ENCODE measurements at regions not wholly inside any gene's neighbourhood (a gene's known extent, or its start where the extent isn't known, plus 50 kb on each side); places are given as distances from the start of the nearest gene placed in this dataset.
A peak's percentile ranks its signal among the peaks of the same experiment; 100 is the strongest.

GRCh38 chr10:71127773-71128172, 84.6 kb upstream of the UNC5B start:
- no peak for DNase-seq

- DNase-seq = peak in 1 of 2 donors; percentile 4
These were observed 83.9 kb upstream of the UNC5B start for GRCh38 chr10:71128311-71128980.

GRCh38 chr10:71131096-71131495, 81.3 kb upstream of the UNC5B start:
- DNase-seq = no peak

- DNase-seq = no peak
These were observed 80.8 kb upstream of the UNC5B start for GRCh38 chr10:71131508-71132088.

- DNase-seq = no peak
These were observed 80.0 kb upstream of the UNC5B start for GRCh38 chr10:71132321-71132810.

- DNase-seq = no peak
These were observed 78.4 kb upstream of the UNC5B start for GRCh38 chr10:71133710-71134686.

GRCh38 chr10:71134732-71135211, 77.6 kb upstream of the UNC5B start:
- DNase-seq = no peak

GRCh38 chr10:71135236-71135635, 77.1 kb upstream of the UNC5B start:
- DNase-seq = no peak

GRCh38 chr10:71136036-71136721, 76.2 kb upstream of the UNC5B start:
- no peak for DNase-seq

- DNase-seq = no peak
These were observed 74.7 kb upstream of the UNC5B start for GRCh38 chr10:71137701-71138100.

GRCh38 chr10:71138166-71138830, 74.1 kb upstream of the UNC5B start:
- DNase-seq = no peak

GRCh38 chr10:71141528-71141927, 70.8 kb upstream of the UNC5B start:
- no peak for DNase-seq

- DNase-seq = no peak
These were observed 69.2 kb upstream of the UNC5B start for GRCh38 chr10:71143170-71143569.

GRCh38 chr10:71143610-71144009, 68.8 kb upstream of the UNC5B start:
- no peak for DNase-seq

- no peak for DNase-seq
These were observed 67.5 kb upstream of the UNC5B start for GRCh38 chr10:71144824-71145223.

GRCh38 chr10:71145352-71145945, 66.9 kb upstream of the UNC5B start:
- no peak for DNase-seq

GRCh38 chr10:71150796-71151195, 61.6 kb upstream of the UNC5B start:
- no peak for DNase-seq

- DNase-seq = no peak
These were observed 60.3 kb upstream of the UNC5B start for GRCh38 chr10:71152043-71152442.

- no peak for DNase-seq
These were observed 55.9 kb upstream of the UNC5B start for GRCh38 chr10:71156436-71156835.

GRCh38 chr10:71157435-71157834, 54.9 kb upstream of the UNC5B start:
- DNase-seq = no peak

- DNase-seq = no peak
These were observed 54.1 kb upstream of the UNC5B start for GRCh38 chr10:71158251-71158650.

- no peak for DNase-seq
These were observed 53.5 kb upstream of the UNC5B start for GRCh38 chr10:71158902-71159301.

All from inflammatory macrophage (primary cell).